Prostate gland (tissue), 2 donors: ENCODE measurements at regions not wholly inside any gene's neighbourhood (a gene's known extent, or its start where the extent isn't known, plus 50 kb on each side); places are given as distances from the start of the nearest gene placed in this dataset.

Experiments
- DNase-seq: peaks from one replicate; pipeline ENCODE4 v3.0.0-alpha.2; 2019; ENCODE audit warnings: low spot score
- H3K27ac ChIP-seq, 2 donors: fragments of 200-600 bp; sonication (generic); 2 replicates each; pipeline ENCODE4 v1.5.1; 2017 to 2019
- H3K27me3 ChIP-seq: fragments of 200-600 bp; sonication (generic); replicated peaks from 2 replicates; pipeline ENCODE4 v1.5.1; 2019; ENCODE audit not compliant: insufficient read depth
- H3K36me3 ChIP-seq, 2 donors: fragments of 200-600 bp; sonication (generic); 1 replicate in 1 of 2; 2 replicates in 1 of 2; pipeline versions ENCODE4 v1.5.1 to v1.8.1; 2017 to 2019
- H3K4me1 ChIP-seq: fragments of 200-600 bp; sonication (generic); replicated peaks from 2 replicates; pipeline ENCODE4 v1.5.1; 2019
- H3K4me3 ChIP-seq, 2 donors: fragments of 200-600 bp; sonication (generic); 2 replicates each; pipeline ENCODE4 v1.5.1; 2017 to 2019
- H3K9me3 ChIP-seq: fragments of 200-600 bp; sonication (generic); 2 replicates; pipeline ENCODE4 v1.5.1; 2017
- POLR2A ChIP-seq: fragments of 450-650 bp; IDR thresholded peaks from one replicate; pipeline ENCODE4 v1.6.1; 2016; ENCODE audit warnings: antibody characterized with exemption, mild to moderate bottlenecking
- POLR2AphosphoS5 ChIP-seq: sonication (generic); formaldehyde crosslinking; IDR thresholded peaks from one replicate; pipeline ENCODE4 v1.6.1; 2017; ENCODE audit warnings: antibody characterized with exemption
- WGBS: methylation state at CpG from one replicate; pipeline ENCODE4 v1.1.5; 2018; 5-methylcytosine and 5-hydroxymethylcytosine counted together
- intact Hi-C: fragments of 100-400 bp; cut with DNase I; formaldehyde crosslinking; loops from one replicate; pipeline ENCODE4 v1.14.2; 2022
- TF ChIP-seq, protein P1 (sequence below), 4 experiments: fragments of 200-600 bp in 2 of 4; fragments of 450-650 bp in 2 of 4; sonication (generic) in 2 of 4; IDR thresholded peaks; 1 replicate in 3 of 4; 2 replicates in 1 of 4; pipeline ENCODE4 v1.5.1; 2016 to 2019; ENCODE audit warnings: antibody characterized with exemption in 4 of 4, mild to moderate bottlenecking in 2 of 4, moderate library complexity in 2 of 4

DNA sequence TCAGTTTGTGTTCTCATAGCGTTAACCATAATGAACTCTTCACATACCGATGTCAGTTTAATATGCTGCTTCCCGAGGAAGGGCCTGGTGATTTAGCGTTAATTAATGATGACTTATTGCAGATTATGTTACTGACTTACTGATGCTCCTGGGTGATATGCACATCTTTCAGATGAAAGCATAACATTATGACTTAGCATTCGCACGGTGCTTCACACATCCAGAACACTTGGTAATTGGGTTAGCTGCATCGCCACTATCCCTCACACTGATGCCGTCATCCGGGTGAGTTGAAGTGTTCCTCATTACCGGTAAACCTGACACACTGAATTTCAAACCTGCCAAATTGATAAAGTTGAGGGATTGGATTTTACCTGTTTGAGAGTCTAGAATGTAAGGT is 239.0 kb upstream of the PODXL start:
- no peak overlapping the region for H3K4me3 ChIP-seq
- TF ChIP-seq, protein P1, sequence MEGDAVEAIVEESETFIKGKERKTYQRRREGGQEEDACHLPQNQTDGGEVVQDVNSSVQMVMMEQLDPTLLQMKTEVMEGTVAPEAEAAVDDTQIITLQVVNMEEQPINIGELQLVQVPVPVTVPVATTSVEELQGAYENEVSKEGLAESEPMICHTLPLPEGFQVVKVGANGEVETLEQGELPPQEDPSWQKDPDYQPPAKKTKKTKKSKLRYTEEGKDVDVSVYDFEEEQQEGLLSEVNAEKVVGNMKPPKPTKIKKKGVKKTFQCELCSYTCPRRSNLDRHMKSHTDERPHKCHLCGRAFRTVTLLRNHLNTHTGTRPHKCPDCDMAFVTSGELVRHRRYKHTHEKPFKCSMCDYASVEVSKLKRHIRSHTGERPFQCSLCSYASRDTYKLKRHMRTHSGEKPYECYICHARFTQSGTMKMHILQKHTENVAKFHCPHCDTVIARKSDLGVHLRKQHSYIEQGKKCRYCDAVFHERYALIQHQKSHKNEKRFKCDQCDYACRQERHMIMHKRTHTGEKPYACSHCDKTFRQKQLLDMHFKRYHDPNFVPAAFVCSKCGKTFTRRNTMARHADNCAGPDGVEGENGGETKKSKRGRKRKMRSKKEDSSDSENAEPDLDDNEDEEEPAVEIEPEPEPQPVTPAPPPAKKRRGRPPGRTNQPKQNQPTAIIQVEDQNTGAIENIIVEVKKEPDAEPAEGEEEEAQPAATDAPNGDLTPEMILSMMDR (IDR thresholded peaks at IDR 0.05) = no peak
- TF ChIP-seq POLR2A = no peak
- TF ChIP-seq POLR2AphosphoS5 = no peak
- H3K27ac ChIP-seq = no peak overlapping the region
- no peaks in the 10 kb centered on the region for H3K27me3 ChIP-seq
- WGBS = 77% methylated on average over 10 of the region's 10 CpGs
- no peaks in the 10 kb centered on the region for H3K9me3 ChIP-seq
- no peak for DNase-seq
- no peaks in the 10 kb centered on the region for H3K36me3 ChIP-seq
- H3K4me1 ChIP-seq = no peaks in the 10 kb centered on the region
- intact Hi-C loops = no loop called here

DNA sequence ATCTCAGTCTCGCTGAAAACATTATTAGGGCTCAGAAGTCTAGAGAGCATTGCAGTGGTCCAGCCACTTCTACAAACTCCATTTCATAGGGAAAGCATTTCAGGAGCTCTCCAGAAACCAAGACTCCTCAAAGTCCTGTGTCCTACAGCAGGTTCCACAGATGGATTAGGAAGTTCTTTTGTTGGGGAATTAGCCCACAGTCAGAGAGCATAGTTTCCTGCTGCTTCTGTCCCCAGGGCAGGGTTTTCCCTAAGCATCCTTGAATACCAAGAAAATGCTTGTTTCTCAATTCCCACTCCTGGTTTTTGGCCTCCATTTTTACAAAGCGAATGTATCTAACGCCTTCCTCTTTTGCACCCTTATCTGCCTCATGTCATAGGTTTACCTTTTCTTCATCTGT is 235.9 kb upstream of the PODXL start:
- H3K9me3 ChIP-seq = no peaks in the 10 kb centered on the region
- no peaks in the 10 kb centered on the region for H3K36me3 ChIP-seq
- no peak overlapping the region for H3K4me3 ChIP-seq
- WGBS = 93% methylated on average over 3 of the region's 3 CpGs
- H3K27ac ChIP-seq = no peak overlapping the region
- H3K4me1 ChIP-seq = no peaks in the 10 kb centered on the region
- no peak for DNase-seq
- H3K27me3 ChIP-seq = no peaks in the 10 kb centered on the region
- intact Hi-C loops = no loop called here
- TF ChIP-seq POLR2AphosphoS5 (no peak), POLR2A (no peak)
- TF ChIP-seq, protein P1 (IDR thresholded peaks at IDR 0.05) = no peak

DNA sequence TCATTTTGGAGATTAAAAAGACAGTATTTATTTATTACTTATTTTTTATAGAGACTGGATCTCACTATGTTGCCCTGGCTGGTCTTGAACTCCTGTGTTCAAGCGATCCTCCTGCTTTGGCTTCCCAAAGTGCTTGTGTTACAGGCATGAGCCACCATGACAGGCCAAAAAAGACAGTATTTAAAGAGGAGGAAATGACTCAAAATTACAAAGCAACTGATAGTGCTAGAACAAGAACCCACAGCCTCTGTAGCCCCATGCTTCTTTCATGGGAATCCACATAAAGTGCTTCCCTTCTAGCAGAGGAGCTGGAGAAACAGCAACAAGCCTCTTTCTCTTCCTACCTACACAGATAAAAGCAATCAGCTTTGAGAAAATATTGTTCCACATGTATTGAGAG is 230.7 kb upstream of the PODXL start:
- intact Hi-C loops = no loop called here
- no peak for DNase-seq
- TF ChIP-seq POLR2AphosphoS5 (no peak), POLR2A (no peak)
- TF ChIP-seq, protein P1 (IDR thresholded peaks at IDR 0.05) = no peak
- 76% methylated on average over 1 of the region's 1 CpG for WGBS
- Histone ChIP-seq H3K4me1 (no peaks in the 10 kb centered on the region), H3K9me3 (no peaks in the 10 kb centered on the region), H3K27me3 (no peaks in the 10 kb centered on the region), H3K4me3 (no peak overlapping the region), H3K27ac (no peak overlapping the region), H3K36me3 (no peaks in the 10 kb centered on the region)

DNA sequence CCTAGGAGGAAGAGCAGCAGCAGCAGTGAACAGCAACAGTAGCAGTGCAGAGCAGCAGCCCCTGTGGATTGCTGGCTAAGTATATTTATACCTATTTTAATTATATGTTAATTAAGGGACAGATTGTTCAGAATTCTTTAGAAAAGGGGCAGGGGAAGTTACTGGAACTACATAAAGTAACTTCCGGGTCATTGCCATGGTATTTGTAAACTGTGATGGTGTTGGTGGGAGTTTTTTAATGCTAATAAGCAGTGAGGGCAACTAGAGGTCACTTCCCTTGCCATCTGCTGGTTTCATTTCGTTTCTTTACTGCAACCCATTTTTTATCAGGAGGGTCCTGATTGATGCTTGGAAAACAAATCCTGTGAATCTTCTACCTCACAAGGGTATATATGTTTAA is 229.8 kb upstream of the PODXL start:
- Histone ChIP-seq H3K27me3 (no peaks in the 10 kb centered on the region), H3K27ac (no peak overlapping the region), H3K9me3 (no peaks in the 10 kb centered on the region), H3K4me3 (no peak overlapping the region), H3K36me3 (no peaks in the 10 kb centered on the region), H3K4me1 (no peaks in the 10 kb centered on the region)
- TF ChIP-seq POLR2AphosphoS5 (no peak), POLR2A (no peak)
- TF ChIP-seq, protein P1 (IDR thresholded peaks at IDR 0.05) = no peak
- 65% methylated on average over 2 of the region's 2 CpGs for WGBS
- intact Hi-C loops = no loop called here
- no peak for DNase-seq

DNA sequence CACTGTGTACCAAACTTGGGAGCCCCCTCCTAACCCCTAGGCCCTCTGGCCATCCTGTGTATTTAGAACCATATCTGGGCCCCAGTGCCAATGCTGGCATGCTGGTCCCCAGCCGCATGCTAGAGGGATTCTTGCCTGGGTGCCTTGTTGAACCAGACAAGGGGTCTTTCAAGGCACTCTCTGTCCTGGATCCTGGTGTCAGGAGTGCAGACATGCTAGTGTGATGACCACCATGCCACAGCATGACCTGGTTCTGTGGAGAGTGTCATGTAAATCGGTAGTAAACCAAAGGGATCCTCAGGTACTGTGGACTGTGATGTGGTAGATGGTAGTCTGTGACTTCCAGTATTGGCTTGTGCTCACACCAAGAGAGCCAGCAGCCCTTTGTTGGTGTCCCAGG is 222.2 kb upstream of the PODXL start:
- no peaks in the 10 kb centered on the region for H3K36me3 ChIP-seq
- H3K9me3 ChIP-seq = no peaks in the 10 kb centered on the region
- H3K4me1 ChIP-seq = no peaks in the 10 kb centered on the region
- H3K27me3 ChIP-seq = no peaks in the 10 kb centered on the region
- no peak overlapping the region for H3K4me3 ChIP-seq
- WGBS = 92% methylated on average over 2 of the region's 2 CpGs
- DNase-seq = no peak
- intact Hi-C loops = no loop called here
- TF ChIP-seq, protein P1 (IDR thresholded peaks at IDR 0.05) = no peak
- TF ChIP-seq POLR2AphosphoS5 (no peak), POLR2A (no peak)
- H3K27ac ChIP-seq = no peak overlapping the region
